Left lung (tissue), 4 donors: ENCODE measurements at regions not wholly inside any gene's neighbourhood (a gene's known extent, or its start where the extent isn't known, plus 50 kb on each side); places are given as distances from the start of the nearest gene placed in this dataset.

Experiments
- ATAC-seq: fragments of 200-7000 bp; cut with Tn5 transposase; one replicate; pipeline ENCODE4 v1.9.1; 2020; ENCODE audit warnings: moderate library complexity
- DNase-seq, 4 donors: peaks; one replicate each; pipeline ENCODE4 v3.0.0-alpha.2; 2013 to 2020
- H3K27ac ChIP-seq, 2 donors: fragments of 200-600 bp; sonication (generic) in 1 of 2; one replicate each; pipeline versions ENCODE4 v1.5.0 to v1.8.0; 2020 to 2021
- H3K27me3 ChIP-seq, 2 donors: fragments of 200-600 bp; sonication (generic) in 1 of 2; one replicate each; pipeline versions ENCODE4 v1.5.0 to v1.8.0; 2020 to 2021
- H3K36me3 ChIP-seq, 2 donors: fragments of 200-600 bp; sonication (generic) in 1 of 2; one replicate each; pipeline versions ENCODE4 v1.5.0 to v1.8.0; 2020 to 2021
- H3K4me1 ChIP-seq, 2 donors: fragments of 200-600 bp; one replicate each; pipeline ENCODE4 v1.8.0; 2021
- H3K4me3 ChIP-seq, 2 donors: fragments of 200-600 bp; sonication (generic) in 1 of 2; one replicate each; pipeline versions ENCODE4 v1.5.0 to v1.8.0; 2020 to 2021; ENCODE audit warnings: mild to moderate bottlenecking in 1 of 2
- H3K9me3 ChIP-seq, 2 donors: fragments of 200-600 bp; sonication (generic) in 1 of 2; one replicate each; pipeline versions ENCODE4 v1.5.0 to v1.8.0; 2020 to 2021
- CTCF ChIP-seq, 2 donors: fragments of 200-600 bp; sonication (generic) in 1 of 2; IDR thresholded peaks; one replicate each; pipeline versions ENCODE4 v1.5.0 to v1.8.0; 2021; ENCODE audit warnings: antibody characterized with exemption in 2 of 2
- intact Hi-C, 2 donors: fragments of 100-400 bp; cut with DNase I; formaldehyde crosslinking; loops; one replicate each; pipeline versions ENCODE4 v1.11.2 to v1.14.2; 2022
- donor health status: DM: no; HTN: yes; CAD: no.
- donor health status: DM: no; HTN: no; CAD: no.

GRCh38 chr7:356087-356486 is 66.1 kb downstream of the FOXL3 start:
- no peak for DNase-seq
- no peak for TF ChIP-seq CTCF (IDR thresholded peaks at IDR 0.05)
- peaks cover 0 to 60% of the 10 kb centered on the region in 2 donors for H3K27me3 ChIP-seq

GRCh38 chr7:356691-357462 is 66.9 kb downstream of the FOXL3 start:
- H3K36me3 ChIP-seq, result no peaks in the 10 kb centered on the region
- peaks cover 0 to 5% of the 10 kb centered on the region in 2 donors for H3K9me3 ChIP-seq
- H3K4me1 ChIP-seq, result peaks cover 0 to 11% of the 10 kb centered on the region in 2 donors
- peak; percentile 36 for ATAC-seq
- DNase-seq, result peak in 1 of 4 donors; percentile 77
- intact Hi-C loops, result no loop called here
- no peak overlapping the region for H3K4me3 ChIP-seq
- peak overlapping the region in 1 of 2 donors; percentile 28 for H3K27ac ChIP-seq
- peaks cover 0 to 52% of the 10 kb centered on the region in 2 donors for H3K27me3 ChIP-seq
- TF ChIP-seq CTCF (IDR thresholded peaks at IDR 0.05), result no peak

More at GRCh38 chr7:356087-356486, 66.1 kb downstream of the FOXL3 start:
- peaks cover 0 to 5% of the 10 kb centered on the region in 2 donors for H3K9me3 ChIP-seq
- peaks cover 0 to 11% of the 10 kb centered on the region in 2 donors for H3K4me1 ChIP-seq
- intact Hi-C loops, result no loop called here
- ATAC-seq, result no peak
- H3K4me3 ChIP-seq, result no peak overlapping the region
- H3K27ac ChIP-seq, result no peak overlapping the region
- H3K36me3 ChIP-seq, result no peaks in the 10 kb centered on the region

GRCh38 chr7:357531-358209 is 67.7 kb downstream of the FOXL3 start:
- ATAC-seq (no peak), DNase-seq (peak in 1 of 4 donors; percentile 57)
- Histone ChIP-seq H3K4me3 (no peak overlapping the region), H3K36me3 (no peaks in the 10 kb centered on the region), H3K9me3 (peaks cover 0 to 5% of the 10 kb centered on the region in 2 donors), H3K4me1 (peaks cover 0 to 11% of the 10 kb centered on the region in 2 donors), H3K27me3 (peaks cover 0 to 44% of the 10 kb centered on the region in 2 donors), H3K27ac (peak overlapping the region in 1 of 2 donors; percentile 28)
- intact Hi-C loops, result no loop called here
- TF ChIP-seq CTCF (IDR thresholded peaks at IDR 0.05), result no peak

GRCh38 chr7:358352-358751 is 68.4 kb downstream of the FOXL3 start:
- ATAC-seq, result no peak
- Histone ChIP-seq H3K9me3 (peaks cover 0 to 5% of the 10 kb centered on the region in 2 donors), H3K27ac (no peak overlapping the region), H3K27me3 (peaks cover 0 to 41% of the 10 kb centered on the region in 2 donors), H3K36me3 (no peaks in the 10 kb centered on the region), H3K4me3 (no peak overlapping the region), H3K4me1 (peaks cover 0 to 11% of the 10 kb centered on the region in 2 donors)
- peak in 1 of 4 donors; percentile 3 for DNase-seq
- TF ChIP-seq CTCF (IDR thresholded peaks at IDR 0.05), result no peak
- intact Hi-C loops, result no loop called here

GRCh38 chr7:359226-359765 is 69.3 kb downstream of the FOXL3 start:
- intact Hi-C loops, result no loop called here
- ATAC-seq, result no peak

More at GRCh38 chr7:359226-359765, 69.3 kb downstream of the FOXL3 start:
- peak in 1 of 4 donors; percentile 43 for DNase-seq
- H3K27me3 ChIP-seq, result peaks cover 0 to 41% of the 10 kb centered on the region in 2 donors
- peaks cover 0 to 11% of the 10 kb centered on the region in 2 donors for H3K4me1 ChIP-seq
- no peak overlapping the region for H3K27ac ChIP-seq
- no peak overlapping the region for H3K4me3 ChIP-seq
- no peaks in the 10 kb centered on the region for H3K36me3 ChIP-seq
- peaks cover 0 to 5% of the 10 kb centered on the region in 2 donors for H3K9me3 ChIP-seq
- no peak for TF ChIP-seq CTCF (IDR thresholded peaks at IDR 0.05)
